Mucosa of descending colon (tissue), 3 donors: ENCODE measurements at regions not wholly inside any gene's neighbourhood (a gene's known extent, or its start where the extent isn't known, plus 50 kb on each side); places are given as distances from the start of the nearest gene placed in this dataset.

Experiments used
- ATAC-seq: fragments of 200-7000 bp; cut with Tn5 transposase; one replicate; pipeline ENCODE4 v1.9.1; 2020; ENCODE audit warnings: mild to moderate bottlenecking, moderate library complexity
- DNase-seq, 3 donors: peaks; one replicate each; pipeline ENCODE4 v3.0.0-alpha.2; 2020
- H3K36me3 ChIP-seq: fragments of 200-600 bp; one replicate; pipeline ENCODE4 v1.8.0; 2021; ENCODE audit warnings: low read depth, mild to moderate bottlenecking
- H3K4me1 ChIP-seq: fragments of 200-600 bp; one replicate; pipeline ENCODE4 v1.8.0; 2021; ENCODE audit warnings: low read depth, mild to moderate bottlenecking
- H3K4me3 ChIP-seq: fragments of 200-600 bp; one replicate; pipeline ENCODE4 v1.8.0; 2021; ENCODE audit warnings: mild to moderate bottlenecking
- H3K9me3 ChIP-seq: fragments of 200-600 bp; one replicate; pipeline ENCODE4 v1.8.0; 2021; ENCODE audit warnings: mild to moderate bottlenecking
- CTCF ChIP-seq: fragments of 200-600 bp; IDR thresholded peaks from one replicate; pipeline ENCODE4 v1.8.0; 2022; ENCODE audit warnings: antibody characterized with exemption, mild to moderate bottlenecking
- intact Hi-C, 2 donors: fragments of 100-400 bp; cut with DNase I in 1 of 2; cut with micrococcal nuclease in 1 of 2; formaldehyde crosslinking; loops; one replicate each; pipeline versions ENCODE4 v1.11.0 to v1.11.1; 2022; cut with DNase I, micrococcal nuclease
- donor health status: DM: no; HTN: no; CAD: no; lungs with moderate emphysema.
- donor health status: DM: no; HTN: no; CAD: no.
- donor health status: DM: no; HTN: yes; CAD: no.

- Histone ChIP-seq H3K4me1 (no peaks in the 10 kb centered on the region), H3K9me3 (no peaks in the 10 kb centered on the region), H3K4me3 (no peak overlapping the region), H3K36me3 (no peaks in the 10 kb centered on the region)
- DNase-seq = no peak
- TF ChIP-seq CTCF = no peak
- intact Hi-C loops = no loop called here
- no peak for ATAC-seq
These were observed 232.8 kb upstream of the FOXK1 start for GRCh38 chr7:4449263-4449662.

- H3K36me3 ChIP-seq = no peaks in the 10 kb centered on the region
- H3K4me3 ChIP-seq = no peak overlapping the region
- no peak for TF ChIP-seq CTCF
- no peaks in the 10 kb centered on the region for H3K4me1 ChIP-seq
- intact Hi-C loops = no loop called here
- no peak for DNase-seq
- ATAC-seq = no peak
- no peaks in the 10 kb centered on the region for H3K9me3 ChIP-seq
These were observed 231.6 kb upstream of the FOXK1 start for GRCh38 chr7:4450483-4450882.

- Histone ChIP-seq H3K9me3 (no peaks in the 10 kb centered on the region), H3K4me1 (no peaks in the 10 kb centered on the region), H3K36me3 (no peaks in the 10 kb centered on the region), H3K4me3 (no peak overlapping the region)
- TF ChIP-seq CTCF = no peak
- ATAC-seq = no peak
- no peak for DNase-seq
- intact Hi-C loops = no loop called here
These were observed 221.5 kb upstream of the FOXK1 start for GRCh38 chr7:4460597-4460996.

- intact Hi-C loops = no loop called here
- no peak for ATAC-seq
- TF ChIP-seq CTCF = no peak
These were observed 220.6 kb upstream of the FOXK1 start for GRCh38 chr7:4461531-4461930.

GRCh38 chr7:4468320-4469102 lies 213.6 kb upstream of the FOXK1 start:
- no peak for TF ChIP-seq CTCF
- Histone ChIP-seq H3K4me1 (no peaks in the 10 kb centered on the region), H3K4me3 (no peak overlapping the region), H3K9me3 (no peaks in the 10 kb centered on the region), H3K36me3 (no peaks in the 10 kb centered on the region)
- DNase-seq (no peak), ATAC-seq (no peak)
- intact Hi-C loops = no loop called here

More at GRCh38 chr7:4461531-4461930, 220.6 kb upstream of the FOXK1 start:
- Histone ChIP-seq H3K9me3 (no peaks in the 10 kb centered on the region), H3K4me1 (no peaks in the 10 kb centered on the region), H3K4me3 (no peak overlapping the region), H3K36me3 (no peaks in the 10 kb centered on the region)
- no peak for DNase-seq
